Neural crest cell (in vitro differentiated cells): ENCODE measurements at regions not wholly inside any gene's neighbourhood (a gene's known extent, or its start where the extent isn't known, plus 50 kb on each side); places are given as distances from the start of the nearest gene placed in this dataset.

Experiments
- DNase-seq: peaks from one replicate; pipeline ENCODE4 v3.0.0; 2021; ENCODE audit warnings: low read depth, mixed read lengths, low spot score
- H3K27ac Mint-ChIP-seq: one replicate; pipeline ENCODE4 v1.8.0; 2021; ENCODE audit warnings: mild to moderate bottlenecking, mixed read lengths; ENCODE audit not compliant: unreplicated experiment
- H3K27me3 Mint-ChIP-seq: 2 replicates; pipeline ENCODE4 v1.8.0; 2021; ENCODE audit warnings: low read depth, mild to moderate bottlenecking, mixed read lengths
- H3K36me3 Mint-ChIP-seq: 2 replicates; pipeline ENCODE4 v1.8.0; 2021; ENCODE audit warnings: low read depth, mild to moderate bottlenecking, mixed read lengths
- H3K4me1 Mint-ChIP-seq: 2 replicates; pipeline ENCODE4 v1.8.0; 2021; ENCODE audit warnings: mixed read lengths
- H3K4me3 Mint-ChIP-seq: one replicate; pipeline ENCODE4 v1.8.0; 2021; ENCODE audit warnings: mild to moderate bottlenecking, mixed read lengths
- H3K9me3 Mint-ChIP-seq: 2 replicates; pipeline ENCODE4 v1.8.0; 2021; ENCODE audit warnings: mixed read lengths
- CTCF ChIP-seq: fragments of 200-600 bp; sonication (generic); conservative IDR thresholded peaks from 2 replicates; pipeline ENCODE4 v1.5.0; 2021; ENCODE audit warnings: antibody characterized with exemption, mild to moderate bottlenecking

GRCh38 chr4:181645489-181645888 is 597.7 kb upstream of the TENM3 start:
- Mint-ChIP-seq H3K9me3 (peaks cover 11% of the 10 kb centered on the region), H3K4me1 (no peaks in the 10 kb centered on the region), H3K36me3 (peaks cover 3% of the 10 kb centered on the region), H3K27me3 (no peaks in the 10 kb centered on the region), H3K4me3 (no peak overlapping the region), H3K27ac (no peak overlapping the region)
- TF ChIP-seq CTCF, result no peak
- DNase-seq, result no peak

GRCh38 chr4:181646864-181647263 is 596.3 kb upstream of the TENM3 start:
- Mint-ChIP-seq H3K27me3 (no peaks in the 10 kb centered on the region), H3K4me3 (no peak overlapping the region), H3K4me1 (no peaks in the 10 kb centered on the region), H3K27ac (no peak overlapping the region), H3K36me3 (peaks cover 3% of the 10 kb centered on the region), H3K9me3 (peaks cover 11% of the 10 kb centered on the region)
- DNase-seq, result no peak
- TF ChIP-seq CTCF, result no peak

DNA sequence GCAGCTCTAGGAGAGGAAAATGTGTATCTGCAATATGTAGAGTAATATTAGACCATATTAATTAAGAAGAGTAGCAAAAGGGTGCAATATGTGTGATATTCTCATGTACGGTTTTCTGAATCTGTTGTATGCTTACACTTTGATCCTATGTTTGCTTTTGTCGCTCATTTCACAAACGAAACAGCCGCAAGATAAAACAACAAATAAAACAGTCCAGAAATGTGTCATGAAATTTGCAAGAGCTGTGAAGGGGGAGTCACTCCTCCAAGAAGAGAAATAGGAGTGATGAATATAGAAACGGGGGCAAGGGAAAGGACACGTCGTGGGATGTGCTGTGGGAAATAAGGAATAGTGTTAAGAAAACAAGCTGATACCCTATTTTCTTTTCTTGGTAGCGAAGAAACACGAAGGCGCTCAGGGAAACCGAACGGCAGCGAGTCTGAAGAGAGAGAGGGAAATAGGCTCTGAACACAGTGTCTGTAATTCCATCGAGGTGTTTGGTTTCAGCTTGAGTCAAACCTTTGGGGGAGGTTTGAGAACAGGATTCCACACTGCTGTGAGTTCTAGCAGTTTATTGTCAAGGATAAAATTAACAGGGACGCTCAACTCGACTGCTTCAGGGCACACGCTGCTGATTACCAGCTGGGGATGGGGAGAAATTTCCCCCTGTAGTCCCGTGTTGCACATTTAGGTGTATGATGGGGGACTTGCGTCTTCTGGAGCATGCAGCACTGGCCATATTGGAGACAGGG is 595.6 kb upstream of the TENM3 start:
- Mint-ChIP-seq H3K4me3 (no peak overlapping the region), H3K9me3 (peaks cover 7% of the 10 kb centered on the region), H3K4me1 (no peaks in the 10 kb centered on the region)

GRCh38 chr4:181650033-181650825 is 593.0 kb upstream of the TENM3 start:
- Mint-ChIP-seq H3K27ac (no peak overlapping the region), H3K9me3 (peaks cover 3% of the 10 kb centered on the region), H3K4me3 (no peak overlapping the region), H3K4me1 (no peaks in the 10 kb centered on the region), H3K36me3 (no peaks in the 10 kb centered on the region), H3K27me3 (no peaks in the 10 kb centered on the region)
- DNase-seq, result no peak
- TF ChIP-seq CTCF, result no peak

More for the DNA sequence above, 595.6 kb upstream of the TENM3 start:
- Mint-ChIP-seq H3K27ac (no peak overlapping the region), H3K36me3 (peaks cover 3% of the 10 kb centered on the region), H3K27me3 (no peaks in the 10 kb centered on the region)
- no peak for TF ChIP-seq CTCF
- DNase-seq, result no peak

DNA sequence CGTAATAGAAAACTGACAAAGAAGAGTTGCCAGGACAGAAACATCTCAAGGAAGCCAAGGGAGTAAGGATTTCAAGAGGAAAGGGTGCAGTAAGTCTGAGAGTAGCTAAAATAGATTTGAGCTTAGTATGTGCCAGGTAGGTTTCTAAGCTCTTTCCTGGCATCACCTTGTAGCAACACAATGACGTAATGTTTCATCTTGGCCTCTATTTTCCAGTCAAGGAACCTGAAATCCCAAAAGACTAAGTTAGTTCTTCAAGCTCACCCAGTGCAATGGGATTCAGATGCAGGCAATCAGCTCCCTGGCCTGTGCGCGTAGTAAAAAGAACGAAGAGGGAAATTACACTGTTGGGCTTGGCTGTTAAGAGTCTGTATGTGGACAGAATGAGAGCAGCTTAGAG is 586.5 kb upstream of the TENM3 start:
- Mint-ChIP-seq H3K9me3 (no peaks in the 10 kb centered on the region), H3K27me3 (no peaks in the 10 kb centered on the region), H3K36me3 (no peaks in the 10 kb centered on the region), H3K4me1 (peaks cover 24% of the 10 kb centered on the region), H3K4me3 (no peak overlapping the region), H3K27ac (no peak overlapping the region)
- DNase-seq, result no peak
- TF ChIP-seq CTCF, result no peak
